GM10266 (cell line): ENCODE measurements at regions not wholly inside any gene's neighbourhood (a gene's known extent, or its start where the extent isn't known, plus 50 kb on each side); places are given as distances from the start of the nearest gene placed in this dataset.

Source experiments
- DNase-seq: peaks from one replicate; pipeline ENCODE4 v3.0.0; 2012; ENCODE audit errors: extremely low spot score
- CTCF ChIP-seq: IDR thresholded peaks from 2 replicates; pipeline ENCODE4 v1.5.1; 2012; ENCODE audit warnings: mild to moderate bottlenecking, low read depth; ENCODE audit not compliant: control insufficient read depth, insufficient read depth; ENCODE audit errors: missing control alignments

GRCh38 chr6:119566546-119567260, 217.1 kb upstream of the MAN1A1 start:
- no peak for TF ChIP-seq CTCF
- no peak for DNase-seq

- no peak for TF ChIP-seq CTCF
- no peak for DNase-seq
Observed at GRCh38 chr6:119565893-119566292, 216.3 kb upstream of the MAN1A1 start.

- no peak for TF ChIP-seq CTCF
- DNase-seq = no peak
Observed at GRCh38 chr6:119562168-119562567, 212.6 kb upstream of the MAN1A1 start.

GRCh38 chr6:119559586-119559985, 210.0 kb upstream of the MAN1A1 start:
- no peak for TF ChIP-seq CTCF
- DNase-seq = no peak

GRCh38 chr6:119557239-119557638, 207.7 kb upstream of the MAN1A1 start:
- TF ChIP-seq CTCF = no peak
- DNase-seq = no peak

GRCh38 chr6:119552021-119552420, 202.5 kb upstream of the MAN1A1 start:
- DNase-seq = no peak
- TF ChIP-seq CTCF = no peak

GRCh38 chr6:119547024-119547423, 197.5 kb upstream of the MAN1A1 start:
- TF ChIP-seq CTCF = no peak
- DNase-seq = no peak
